DND-41 (cell line): ENCODE measurements at regions not wholly inside any gene's neighbourhood (a gene's known extent, or its start where the extent isn't known, plus 50 kb on each side); places are given as distances from the start of the nearest gene placed in this dataset.

Experiments
- ATAC-seq: fragments of 200-7000 bp; cut with Tn5 transposase; 3 replicates; pipeline ENCODE4 v1.9.1; 2021; ENCODE audit warnings: low read depth; ENCODE audit not compliant: insufficient read depth
- DNase-seq: peaks from one replicate; pipeline ENCODE4 v3.0.0-alpha.2; 2020
- H2AFZ ChIP-seq: 2 replicates; pipeline ENCODE4 v1.6.0; 2012; ENCODE audit warnings: low read depth, low read length
- H3K27ac ChIP-seq: 2 replicates; pipeline ENCODE4 v1.5.1; 2012; ENCODE audit warnings: low read length, inconsistent platforms
- H3K27me3 ChIP-seq: fragments of 200-600 bp; sonication (generic); 2 replicates; pipeline ENCODE4 v1.6.0; 2012; ENCODE audit warnings: low read length, mild to moderate bottlenecking, inconsistent platforms; ENCODE audit not compliant: insufficient read depth, poor library complexity
- H3K36me3 ChIP-seq: 2 replicates; pipeline ENCODE4 v1.5.1; 2012; ENCODE audit warnings: low read length, inconsistent platforms; ENCODE audit not compliant: insufficient read depth
- H3K4me1 ChIP-seq: 2 replicates; pipeline ENCODE4 v1.5.1; 2012; ENCODE audit warnings: mild to moderate bottlenecking, low read length; ENCODE audit not compliant: insufficient read depth
- H3K4me2 ChIP-seq: 2 replicates; pipeline ENCODE4 v1.6.0; 2012; ENCODE audit warnings: mild to moderate bottlenecking, moderate library complexity, low read length, inconsistent platforms; ENCODE audit not compliant: insufficient read depth
- H3K4me3 ChIP-seq, 2 experiments: fragments of 200-600 bp in 1 of 2; shearing (Covaris generic) in 1 of 2; 2 replicates each; pipeline ENCODE4 v1.5.1; 2012 to 2016; ENCODE audit warnings: inconsistent platforms in 2 of 2, low read length in 2 of 2, mild to moderate bottlenecking in 2 of 2, low read depth in 1 of 2, moderate library complexity in 1 of 2
- H3K79me2 ChIP-seq: 2 replicates; pipeline ENCODE4 v1.6.0; 2012; ENCODE audit warnings: low read length, inconsistent platforms; ENCODE audit not compliant: insufficient read depth
- H3K9ac ChIP-seq: 2 replicates; pipeline ENCODE4 v1.6.0; 2012; ENCODE audit warnings: low read depth, mild to moderate bottlenecking, inconsistent platforms, low read length, moderate library complexity
- H3K9me3 ChIP-seq: 2 replicates; pipeline ENCODE4 v1.5.1; 2012; ENCODE audit warnings: low read length, moderate library complexity, mild to moderate bottlenecking, inconsistent platforms; ENCODE audit not compliant: insufficient read depth, severe bottlenecking
- H4K20me1 ChIP-seq: 2 replicates; pipeline ENCODE4 v1.6.0; 2012; ENCODE audit warnings: low read length; ENCODE audit not compliant: insufficient read depth
- CTCF ChIP-seq: IDR thresholded peaks from 2 replicates; pipeline ENCODE4 v1.5.1; 2012; ENCODE audit warnings: borderline replicate concordance, low read length, moderate library complexity, mild to moderate bottlenecking; ENCODE audit not compliant: poor library complexity, severe bottlenecking; ENCODE audit errors: extremely low read depth
- EZH2 ChIP-seq: IDR thresholded peaks from 3 replicates; pipeline ENCODE4 v1.6.1; 2012; ENCODE audit warnings: borderline replicate concordance, low read depth, mild to moderate bottlenecking, moderate library complexity, low read length, inconsistent platforms; ENCODE audit not compliant: severe bottlenecking

GRCh38 chr2:129242269-129242668 is 737.2 kb upstream of the RAB6C start:
- no peak for ATAC-seq
- Histone ChIP-seq H4K20me1 (no peaks in the 10 kb centered on the region; the same call in 1 of the 2 replicates), H3K4me3 (no peak overlapping the region), H3K27ac (no peak overlapping the region), H3K4me2 (no peak overlapping the region), H3K36me3 (no peaks in the 10 kb centered on the region), H3K9me3 (no peaks in the 10 kb centered on the region), H3K4me1 (no peaks in the 10 kb centered on the region), H3K27me3 (no peaks in the 10 kb centered on the region), H2AFZ (no peak overlapping the region), H3K79me2 (no peaks in the 10 kb centered on the region), H3K9ac (no peak overlapping the region)
- no peak for TF ChIP-seq EZH2
- no peak for TF ChIP-seq CTCF
- no peak for DNase-seq

GRCh38 chr2:129247751-129248150 is 731.7 kb upstream of the RAB6C start:
- Histone ChIP-seq H3K4me1 (no peaks in the 10 kb centered on the region), H3K27me3 (no peaks in the 10 kb centered on the region), H3K4me2 (no peak overlapping the region), H4K20me1 (no peaks in the 10 kb centered on the region; the same call in 1 of the 2 replicates), H3K79me2 (no peaks in the 10 kb centered on the region), H3K9me3 (no peaks in the 10 kb centered on the region), H3K4me3 (no peak overlapping the region), H3K36me3 (no peaks in the 10 kb centered on the region), H3K9ac (no peak overlapping the region), H3K27ac (no peak overlapping the region), H2AFZ (no peak overlapping the region)
- no peak for TF ChIP-seq EZH2
- TF ChIP-seq CTCF, result no peak
- DNase-seq (no peak), ATAC-seq (no peak)

DNA sequence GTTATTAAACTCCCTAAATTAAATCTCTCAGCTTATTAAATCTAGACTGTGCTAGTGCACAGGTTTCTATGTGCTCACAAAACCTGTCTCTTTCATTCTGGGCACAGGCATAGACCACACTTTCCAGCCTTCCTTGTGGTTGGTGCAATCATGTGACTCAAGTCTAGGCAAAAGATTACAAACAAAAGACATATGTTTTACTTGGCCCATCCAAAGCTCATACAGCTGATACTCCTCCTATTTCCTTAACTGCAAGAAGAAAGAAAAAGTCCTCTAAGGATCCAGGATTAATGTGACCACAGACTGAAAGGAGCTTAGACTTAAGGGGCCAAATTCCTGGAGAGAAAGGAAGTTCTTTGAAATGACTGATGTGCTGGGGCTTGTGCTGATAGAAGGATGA is 731.3 kb upstream of the RAB6C start:
- Histone ChIP-seq H3K36me3 (no peaks in the 10 kb centered on the region), H3K9me3 (no peaks in the 10 kb centered on the region), H3K4me1 (no peaks in the 10 kb centered on the region), H3K27me3 (no peaks in the 10 kb centered on the region), H3K9ac (no peak overlapping the region), H3K4me2 (no peak overlapping the region), H3K27ac (no peak overlapping the region), H4K20me1 (no peaks in the 10 kb centered on the region; the same call in 1 of the 2 replicates), H3K4me3 (no peak overlapping the region), H2AFZ (no peak overlapping the region), H3K79me2 (no peaks in the 10 kb centered on the region)
- ATAC-seq (peak; percentile 64), DNase-seq (no peak)
- TF ChIP-seq EZH2 (no peak), CTCF (no peak)

- H3K4me2 ChIP-seq, result no peak overlapping the region
- no peak overlapping the region for H3K4me3 ChIP-seq
- no peaks in the 10 kb centered on the region for H3K27me3 ChIP-seq
- TF ChIP-seq EZH2 (no peak), CTCF (no peak)
- ATAC-seq (peak; percentile 47; the same call in 1 of the 3 replicates), DNase-seq (no peak)
- no peak overlapping the region for H3K9ac ChIP-seq
- no peaks in the 10 kb centered on the region for H4K20me1 ChIP-seq
- no peaks in the 10 kb centered on the region for H3K36me3 ChIP-seq
- H2AFZ ChIP-seq, result no peak overlapping the region
- H3K27ac ChIP-seq, result no peak overlapping the region
- H3K4me1 ChIP-seq, result no peaks in the 10 kb centered on the region
- no peaks in the 10 kb centered on the region for H3K9me3 ChIP-seq
- H3K79me2 ChIP-seq, result no peaks in the 10 kb centered on the region
Observed at GRCh38 chr2:129252781-129253460, 726.5 kb upstream of the RAB6C start.
